IPS DF 6.9 (cell line): ENCODE measurements at regions not wholly inside any gene's neighbourhood (a gene's known extent, or its start where the extent isn't known, plus 50 kb on each side); places are given as distances from the start of the nearest gene placed in this dataset.
"Not testable (repeated sequence)": the region's sequence is repeated elsewhere in the genome, so short reads cannot be mapped to it uniquely, and the experiment has no call there.

Experiments used
- DNase-seq: peaks from one replicate; pipeline ENCODE4 v3.0.0-alpha.2; 2013; ENCODE audit warnings: low read depth, low spot score
- H3K27ac ChIP-seq: one replicate; pipeline ENCODE4 v1.5.1; 2013; ENCODE audit warnings: low read length, control low read depth
- H3K27me3 ChIP-seq: 2 replicates; pipeline ENCODE4 v1.6.1; 2013; ENCODE audit warnings: mild to moderate bottlenecking, low read length; ENCODE audit not compliant: control insufficient read depth, insufficient read depth
- H3K36me3 ChIP-seq: 2 replicates; pipeline ENCODE4 v1.6.1; 2013; ENCODE audit warnings: low read length; ENCODE audit not compliant: control insufficient read depth, insufficient read depth
- H3K4me1 ChIP-seq: 2 replicates; pipeline ENCODE4 v1.6.1; 2013; ENCODE audit warnings: low read length; ENCODE audit not compliant: control insufficient read depth, insufficient read depth
- H3K4me3 ChIP-seq: 2 replicates; pipeline ENCODE4 v1.5.1; 2013; ENCODE audit warnings: mild to moderate bottlenecking, low read length
- H3K9me3 ChIP-seq: 2 replicates; pipeline ENCODE4 v1.6.1; 2013; ENCODE audit warnings: low read length, inconsistent platforms; ENCODE audit not compliant: control insufficient read depth, insufficient read depth
- WGBS: extraction: QIAGEN DNeasy Blood & Tissue Kit; methylation state at CpG from one replicate; pipeline ENCODE4 v1.1.7; 2013; ENCODE audit warnings: mixed read lengths, missing lambda C conversion rate; ENCODE audit not compliant: insufficient read length, insufficient coverage; 5-methylcytosine and 5-hydroxymethylcytosine counted together

GRCh38 chr6:100210137-100211117, 216.4 kb upstream of the MCHR2 start:
- Histone ChIP-seq H3K36me3 (no peaks in the 10 kb centered on the region), H3K27me3 (no peaks in the 10 kb centered on the region), H3K4me3 (no peak overlapping the region), H3K4me1 (no peaks in the 10 kb centered on the region), H3K27ac (no peak overlapping the region), H3K9me3 (no peaks in the 10 kb centered on the region)
- no CpG with 5 or more reads among the region's 9 CpGs for WGBS
- DNase-seq: no peak

- H3K4me1 ChIP-seq: no peaks in the 10 kb centered on the region
- DNase-seq: no peak
- H3K27ac ChIP-seq: no peak overlapping the region
- no peaks in the 10 kb centered on the region for H3K27me3 ChIP-seq
- no CpG with 5 or more reads among the region's 2 CpGs for WGBS
- H3K9me3 ChIP-seq: no peaks in the 10 kb centered on the region
- H3K36me3 ChIP-seq: no peaks in the 10 kb centered on the region
- H3K4me3 ChIP-seq: no peak overlapping the region
These were observed 215.5 kb upstream of the MCHR2 start for GRCh38 chr6:100209323-100210136.

GRCh38 chr6:100203400-100203799, 209.4 kb upstream of the MCHR2 start:
- H3K4me3 ChIP-seq: no peak overlapping the region
- no CpG with 5 or more reads among the region's 3 CpGs for WGBS
- DNase-seq: no peak
- no peak overlapping the region for H3K27ac ChIP-seq
- H3K9me3 ChIP-seq: no peaks in the 10 kb centered on the region
- no peaks in the 10 kb centered on the region for H3K27me3 ChIP-seq
- H3K36me3 ChIP-seq: no peaks in the 10 kb centered on the region
- H3K4me1 ChIP-seq: no peaks in the 10 kb centered on the region

- Histone ChIP-seq H3K4me1 (no peaks in the 10 kb centered on the region), H3K9me3 (no peaks in the 10 kb centered on the region), H3K27me3 (no peaks in the 10 kb centered on the region), H3K27ac (no peak overlapping the region), H3K4me3 (no peak overlapping the region), H3K36me3 (no peaks in the 10 kb centered on the region)
- WGBS: no CpG with 5 or more reads among the region's 2 CpGs
- DNase-seq: no peak
These were observed 208.6 kb upstream of the MCHR2 start for GRCh38 chr6:100202417-100203194.

DNA sequence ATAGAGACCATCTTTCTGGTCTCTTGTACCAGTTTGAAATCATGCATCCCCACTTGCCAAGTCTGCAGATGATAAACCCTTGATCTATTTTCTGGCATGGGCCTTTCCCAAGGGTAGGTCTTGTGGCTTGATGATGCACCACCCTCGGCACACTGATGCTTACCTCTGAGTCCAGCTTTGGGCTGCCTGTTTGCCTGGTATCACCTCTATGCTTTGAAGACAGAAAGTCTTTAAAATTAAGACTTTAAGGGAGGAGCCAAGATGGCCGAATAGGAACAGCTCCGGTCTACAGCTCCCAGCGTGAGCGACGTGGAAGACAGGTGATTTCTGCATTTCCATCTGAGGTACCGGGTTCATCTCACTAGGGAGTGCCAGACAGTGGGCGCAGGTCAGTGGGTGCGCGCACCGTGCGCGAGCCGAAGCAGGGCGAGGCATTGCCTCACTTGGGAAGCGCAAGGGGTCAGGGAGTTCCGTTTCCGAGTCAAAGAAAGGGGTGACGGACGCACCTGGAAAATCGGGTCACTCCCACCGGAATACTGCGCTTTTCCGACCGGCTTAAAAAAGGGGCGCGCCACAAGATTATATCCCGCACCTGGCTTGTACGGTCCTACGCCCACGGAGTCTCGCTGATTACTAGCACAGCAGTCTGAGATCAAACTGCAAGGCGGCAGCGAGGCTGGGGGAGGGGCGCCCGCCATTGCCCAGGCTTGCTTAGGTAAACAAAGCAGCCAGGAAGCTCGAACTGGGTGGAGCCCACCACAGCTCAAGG, 202.4 kb upstream of the MCHR2 start:
- not testable (repeated sequence) for H3K4me3 ChIP-seq, DNase-seq

GRCh38 chr6:100195244-100195643, 201.2 kb upstream of the MCHR2 start:
- H3K27ac ChIP-seq, DNase-seq, H3K36me3 ChIP-seq, H3K4me1 ChIP-seq, H3K27me3 ChIP-seq, H3K4me3 ChIP-seq, H3K9me3 ChIP-seq: not testable (repeated sequence)
- WGBS: 100% methylated on average over 1 of the region's 2 CpGs

More for the DNA sequence above, 202.4 kb upstream of the MCHR2 start:
- WGBS: no CpG with 5 or more reads among the region's 37 CpGs
- not testable (repeated sequence) for H3K9me3 ChIP-seq, H3K27ac ChIP-seq, H3K36me3 ChIP-seq, H3K27me3 ChIP-seq, H3K4me1 ChIP-seq

DNA sequence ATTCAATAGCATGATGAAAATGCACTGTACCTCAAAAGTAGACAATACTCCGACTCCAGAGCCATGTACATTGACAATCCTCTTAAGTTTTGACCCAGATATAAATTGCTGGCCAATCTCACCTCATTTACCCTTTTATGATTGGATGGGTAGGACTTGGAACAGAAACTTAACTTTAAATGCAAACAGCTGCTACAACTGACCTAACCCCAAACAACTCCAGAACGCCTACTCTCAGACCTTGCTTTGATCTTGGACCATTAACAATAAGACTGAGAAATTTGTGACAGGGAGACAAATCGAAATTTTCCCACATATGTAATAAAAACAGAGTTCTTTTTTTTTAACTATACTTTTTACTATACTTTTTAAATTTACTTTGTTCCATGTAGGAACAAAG, 200.5 kb upstream of the MCHR2 start:
- Histone ChIP-seq H3K4me3 (no peak overlapping the region), H3K4me1 (no peaks in the 10 kb centered on the region), H3K27me3 (no peaks in the 10 kb centered on the region), H3K9me3 (no peaks in the 10 kb centered on the region), H3K36me3 (no peaks in the 10 kb centered on the region), H3K27ac (no peak overlapping the region)
- WGBS: no CpG with 5 or more reads among the region's 3 CpGs
- DNase-seq: no peak

- Histone ChIP-seq H3K36me3 (no peaks in the 10 kb centered on the region), H3K9me3 (no peaks in the 10 kb centered on the region), H3K4me3 (no peak overlapping the region), H3K27ac (no peak overlapping the region), H3K4me1 (no peaks in the 10 kb centered on the region), H3K27me3 (no peaks in the 10 kb centered on the region)
- no peak for DNase-seq
- no CpG with 5 or more reads among the region's 1 CpG for WGBS
These were observed 194.7 kb upstream of the MCHR2 start for GRCh38 chr6:100188754-100189153.

- no peak overlapping the region for H3K4me3 ChIP-seq
- no peak overlapping the region for H3K27ac ChIP-seq
- H3K9me3 ChIP-seq: no peaks in the 10 kb centered on the region
- WGBS: no CpG with 5 or more reads among the region's 5 CpGs
- no peaks in the 10 kb centered on the region for H3K27me3 ChIP-seq
- no peaks in the 10 kb centered on the region for H3K36me3 ChIP-seq
- no peaks in the 10 kb centered on the region for H3K4me1 ChIP-seq
- DNase-seq: no peak
These were observed 192.5 kb upstream of the MCHR2 start for GRCh38 chr6:100186552-100186951.
